Endothelial cell (in vitro differentiated cells): ENCODE measurements at regions not wholly inside any gene's neighbourhood (a gene's known extent, or its start where the extent isn't known, plus 50 kb on each side); places are given as distances from the start of the nearest gene placed in this dataset.
"Not testable (repeated sequence)": the region's sequence is repeated elsewhere in the genome, so short reads cannot be mapped to it uniquely, and the experiment has no call there.

Experiments
- DNase-seq: peaks from one replicate; pipeline ENCODE4 v3.0.0; 2021; ENCODE audit warnings: low spot score
- H3K27ac Mint-ChIP-seq: one replicate; pipeline ENCODE4 v1.8.0; 2021; ENCODE audit warnings: mixed read lengths, inconsistent platforms; ENCODE audit not compliant: unreplicated experiment
- H3K27me3 Mint-ChIP-seq: one replicate; pipeline ENCODE4 v1.8.0; 2021; ENCODE audit warnings: mild to moderate bottlenecking, moderate library complexity, mixed read lengths, inconsistent platforms; ENCODE audit not compliant: unreplicated experiment
- H3K36me3 Mint-ChIP-seq: one replicate; pipeline ENCODE4 v1.8.0; 2021; ENCODE audit warnings: mild to moderate bottlenecking, low read depth, mixed read lengths, inconsistent platforms; ENCODE audit not compliant: unreplicated experiment
- H3K4me1 Mint-ChIP-seq: one replicate; pipeline ENCODE4 v1.8.0; 2021; ENCODE audit warnings: mild to moderate bottlenecking, mixed read lengths, inconsistent platforms; ENCODE audit not compliant: unreplicated experiment
- H3K4me3 Mint-ChIP-seq: one replicate; pipeline ENCODE4 v1.8.0; 2021; ENCODE audit warnings: mild to moderate bottlenecking, mixed read lengths, inconsistent platforms; ENCODE audit not compliant: unreplicated experiment
- H3K9me3 Mint-ChIP-seq: one replicate; pipeline ENCODE4 v1.8.0; 2021; ENCODE audit warnings: mixed read lengths, inconsistent platforms; ENCODE audit not compliant: unreplicated experiment
- CTCF ChIP-seq: fragments of 200-600 bp; sonication (generic); IDR thresholded peaks from one replicate; pipeline ENCODE4 v1.5.0; 2021; ENCODE audit warnings: antibody characterized with exemption; ENCODE audit not compliant: unreplicated experiment

- H3K4me3 Mint-ChIP-seq, result no peak overlapping the region
- H3K27me3 Mint-ChIP-seq, result no peaks in the 10 kb centered on the region
- no peak for TF ChIP-seq CTCF
- H3K27ac Mint-ChIP-seq, result no peak overlapping the region
- DNase-seq, result no peak
- H3K9me3 Mint-ChIP-seq, result no peaks in the 10 kb centered on the region
- no peaks in the 10 kb centered on the region for H3K36me3 Mint-ChIP-seq
- H3K4me1 Mint-ChIP-seq, result peaks cover 20% of the 10 kb centered on the region
Observed at GRCh38 chr10:84015877-84016595, 123.3 kb upstream of the GHITM start.

- H3K9me3 Mint-ChIP-seq, result peaks cover 4% of the 10 kb centered on the region
- no peak overlapping the region for H3K27ac Mint-ChIP-seq
- H3K4me1 Mint-ChIP-seq, result peaks cover 3% of the 10 kb centered on the region
- H3K27me3 Mint-ChIP-seq, result no peaks in the 10 kb centered on the region
- H3K4me3 Mint-ChIP-seq, result no peak overlapping the region
- TF ChIP-seq CTCF, result no peak
- H3K36me3 Mint-ChIP-seq, result no peaks in the 10 kb centered on the region
- no peak for DNase-seq
Observed at GRCh38 chr10:84018826-84019225, 120.5 kb upstream of the GHITM start.

- not testable (repeated sequence) for H3K4me3 Mint-ChIP-seq, H3K27ac Mint-ChIP-seq, H3K27me3 Mint-ChIP-seq, H3K36me3 Mint-ChIP-seq, DNase-seq, H3K4me1 Mint-ChIP-seq, H3K9me3 Mint-ChIP-seq
Observed at GRCh38 chr10:84019854-84020458, 119.4 kb upstream of the GHITM start.

- no peak overlapping the region for H3K4me3 Mint-ChIP-seq
- no peaks in the 10 kb centered on the region for H3K27me3 Mint-ChIP-seq
- peaks cover 4% of the 10 kb centered on the region for H3K4me1 Mint-ChIP-seq
- TF ChIP-seq CTCF, result peak; percentile 87
- H3K27ac Mint-ChIP-seq, result no peak overlapping the region
- peak; percentile 55 for DNase-seq
- peaks cover 4% of the 10 kb centered on the region for H3K9me3 Mint-ChIP-seq
- H3K36me3 Mint-ChIP-seq, result no peaks in the 10 kb centered on the region
Observed at GRCh38 chr10:84026821-84027257, 112.5 kb upstream of the GHITM start.

- H3K4me1 Mint-ChIP-seq, result peaks cover 4% of the 10 kb centered on the region
- H3K27ac Mint-ChIP-seq, result no peak overlapping the region
- TF ChIP-seq CTCF, result no peak
- no peaks in the 10 kb centered on the region for H3K27me3 Mint-ChIP-seq
- no peaks in the 10 kb centered on the region for H3K36me3 Mint-ChIP-seq
- no peaks in the 10 kb centered on the region for H3K9me3 Mint-ChIP-seq
- DNase-seq, result no peak
- H3K4me3 Mint-ChIP-seq, result no peak overlapping the region
Observed at GRCh38 chr10:84029840-84030239, 109.5 kb upstream of the GHITM start.
